ENCODE measurements at regions not wholly inside any gene's neighbourhood (a gene's known extent, or its start where the extent isn't known, plus 50 kb on each side); places are given as distances from the start of the nearest gene placed in this dataset.
"Not testable (repeated sequence)": the region's sequence is repeated elsewhere in the genome, so short reads cannot be mapped to it uniquely, and the experiment has no call there.

DNA sequence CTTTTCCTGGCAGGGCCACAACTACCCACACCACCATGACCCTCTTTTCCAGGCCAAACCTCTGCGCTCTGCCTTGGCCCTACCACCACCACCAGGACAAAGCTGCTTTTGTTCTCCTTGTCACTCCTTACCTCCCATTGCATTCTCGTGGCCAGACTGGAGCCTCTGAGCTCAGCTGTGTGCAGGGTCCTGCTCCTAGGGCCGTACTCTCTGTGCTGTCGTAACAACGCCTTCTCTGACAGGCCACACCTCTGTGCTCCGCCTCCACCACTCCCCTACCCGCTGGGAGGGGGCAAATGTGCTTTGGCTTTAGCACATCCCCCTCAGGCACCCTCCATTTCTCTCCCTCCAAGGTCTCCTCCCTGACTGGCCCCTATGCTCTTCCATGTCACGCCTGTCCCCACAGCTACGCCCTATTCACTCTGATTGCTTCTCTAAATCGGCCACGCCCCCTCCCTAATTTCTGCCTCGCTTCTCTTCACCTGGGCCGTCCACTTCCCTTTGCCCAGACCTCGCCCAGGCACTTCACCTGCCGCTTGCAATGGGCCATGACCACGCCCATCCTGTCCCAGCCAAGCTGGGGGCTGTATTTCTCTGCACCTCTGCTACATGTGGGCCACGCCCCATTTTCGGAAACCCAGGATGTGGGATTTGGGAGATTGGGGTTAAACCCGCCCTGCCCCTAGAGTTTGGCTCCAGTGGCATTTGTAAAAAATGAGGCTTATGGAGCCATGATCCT lies 472.3 kb downstream of the KLF12 start:
- no peak overlapping the region for H3K27ac ChIP-seq (ENCODE audit: low read depth, low read length)
- WGBS, 3 donors: 89 to 91% (median 90%) methylated on average over 19 of the region's 19 CpGs

DNA sequence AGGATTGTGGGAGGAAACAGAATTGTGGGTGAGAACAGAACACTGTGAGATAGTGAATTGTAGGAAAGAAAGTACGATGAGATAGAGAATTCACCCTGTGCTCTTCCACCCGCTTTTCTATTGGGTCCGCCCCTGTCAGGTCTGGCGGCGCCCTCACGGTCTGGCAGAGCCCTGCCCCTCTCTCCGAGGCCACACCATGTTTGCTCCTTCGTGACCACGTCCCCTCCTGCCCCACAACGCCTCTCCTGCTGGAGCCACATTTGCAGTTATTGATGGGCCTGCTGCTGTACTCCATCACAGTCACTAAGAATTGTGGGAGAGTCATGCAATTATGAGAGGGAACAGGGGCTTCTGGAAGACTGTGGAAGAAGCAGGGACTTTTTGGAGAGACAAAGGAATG lies 473.1 kb downstream of the KLF12 start:
- no peak overlapping the region for H3K27ac ChIP-seq (ENCODE audit: low read depth, low read length)
- 94 to 95% (median 94%) methylated on average over 10 of the region's 10 CpGs for WGBS, 3 donors

DNA sequence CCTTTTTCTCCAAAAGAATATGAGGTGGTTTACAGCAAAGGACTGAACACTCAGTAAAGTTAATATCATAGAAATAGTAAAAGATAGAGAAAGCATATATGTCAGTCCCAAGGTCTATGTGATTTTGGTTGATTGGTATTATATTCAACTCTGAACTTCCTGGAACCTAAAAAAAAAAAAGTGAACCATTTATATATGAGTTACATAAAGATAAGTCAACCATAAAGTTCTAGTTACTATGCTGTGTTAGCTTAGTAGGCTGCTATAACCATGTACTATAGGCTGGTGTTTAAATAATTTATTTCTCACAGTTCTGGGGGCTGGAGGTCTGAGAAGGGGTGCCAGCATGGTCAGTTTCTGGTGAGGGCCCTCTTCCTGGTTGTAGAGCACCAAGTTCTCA lies 475.6 kb downstream of the KLF12 start:
- no peak overlapping the region for H3K27ac ChIP-seq (ENCODE audit: low read depth, low read length)

DNA sequence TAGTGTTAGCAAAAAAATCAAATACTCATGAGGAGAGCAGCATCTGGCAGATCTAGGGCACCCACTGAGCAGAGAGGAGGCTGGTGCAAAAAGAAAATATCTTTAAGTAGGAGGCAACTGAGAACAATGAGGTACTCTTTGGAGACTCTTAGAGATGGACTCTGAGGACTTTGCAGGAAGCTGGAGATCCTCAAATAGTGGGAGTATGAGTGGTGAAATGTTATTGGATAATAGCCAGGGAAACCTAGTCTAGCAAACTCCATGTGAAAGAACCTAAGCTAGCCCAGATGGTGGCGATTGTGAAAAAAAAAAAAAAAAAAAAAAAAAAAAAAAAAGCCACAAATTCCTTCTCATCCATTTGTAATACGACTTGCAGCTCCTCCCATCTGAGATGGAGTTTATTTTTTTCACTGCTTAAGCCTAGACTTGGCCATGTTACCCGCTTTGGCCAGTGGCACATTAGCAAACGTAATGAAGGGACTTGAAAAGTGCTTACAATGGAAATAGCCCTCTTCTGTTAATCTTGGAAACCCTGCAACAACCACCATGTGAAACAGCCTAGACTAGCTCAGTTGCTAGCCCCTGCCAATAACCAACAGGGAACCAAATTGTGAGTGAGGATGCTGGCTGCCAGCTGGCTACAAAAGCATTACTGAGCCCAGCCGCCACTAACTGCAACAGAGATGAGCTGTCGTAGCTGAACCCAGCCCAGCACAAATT lies 476.2 kb downstream of the KLF12 start:
- no peak overlapping the region for H3K27ac ChIP-seq (ENCODE audit: low read depth, low read length)
- 28 to 61% (median 61%) methylated on average over 6 of the region's 6 CpGs for WGBS, 3 donors

DNA sequence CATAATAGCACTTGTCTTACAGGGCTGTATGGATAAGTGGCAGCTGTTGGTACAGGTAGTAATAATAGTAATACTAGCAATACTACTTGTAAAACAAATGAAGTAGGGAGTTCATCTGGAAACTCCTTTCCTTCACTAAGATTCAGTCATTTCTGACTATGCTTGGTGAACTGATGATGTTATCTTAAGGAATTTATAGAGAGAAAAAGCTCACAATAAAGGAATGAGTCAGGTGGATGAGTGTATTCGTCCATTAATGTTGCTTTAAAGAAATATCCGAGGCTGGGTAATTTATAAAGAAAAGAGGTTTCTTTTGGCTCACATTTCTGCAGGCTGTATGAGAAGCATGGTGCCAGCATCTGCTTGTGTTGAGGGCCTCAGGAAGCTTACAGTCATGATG lies 477.3 kb downstream of the KLF12 start:
- H3K27ac ChIP-seq (ENCODE audit: low read depth, low read length): no peak overlapping the region
- 83 to 95% (median 90%) methylated on average over 2 of the region's 2 CpGs for WGBS, 3 donors

DNA sequence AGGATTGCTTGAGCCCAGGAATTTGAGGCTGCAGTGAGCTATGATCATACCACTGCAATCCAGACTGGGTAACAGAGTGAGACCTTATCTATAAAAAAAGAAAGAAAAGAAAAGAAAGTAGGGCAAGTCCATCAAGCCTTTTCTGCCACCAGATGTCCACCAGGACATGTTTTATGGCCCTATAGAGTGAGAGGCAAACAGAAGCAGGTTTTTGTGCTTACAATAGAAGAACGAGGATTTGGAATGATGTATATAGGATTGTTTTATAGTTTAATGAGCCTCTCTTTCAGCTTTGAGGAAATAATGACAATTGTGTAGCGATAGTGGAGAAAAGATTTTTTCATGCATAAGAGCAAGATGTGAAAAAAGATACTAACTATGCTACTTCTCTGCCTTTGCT lies 480.5 kb downstream of the KLF12 start:
- 73 to 88% (median 87%) methylated on average over 2 of the region's 2 CpGs for WGBS, 3 donors
- H3K27ac ChIP-seq (ENCODE audit: low read depth, low read length): no peak overlapping the region

DNA sequence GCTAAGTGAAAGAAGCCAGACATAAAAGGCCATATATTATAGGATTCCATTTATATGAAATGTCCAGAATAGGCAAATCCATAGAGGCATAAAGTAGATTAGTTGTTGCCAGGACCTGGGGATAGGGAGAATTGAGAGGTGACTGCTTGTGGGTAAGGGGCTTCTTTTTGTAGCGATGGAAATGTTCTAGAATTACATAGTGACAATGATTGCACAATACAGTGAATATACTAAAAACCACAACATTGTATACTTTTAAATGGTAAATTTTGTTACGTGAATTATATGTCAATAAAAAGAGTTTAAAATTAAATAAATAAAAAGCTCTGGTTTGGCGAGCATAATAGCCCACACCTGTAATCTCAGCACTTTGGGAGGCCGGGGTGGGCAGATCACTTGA lies 486.8 kb downstream of the KLF12 start:
- no peak overlapping the region for H3K27ac ChIP-seq (ENCODE audit: low read depth, low read length)
- WGBS, 3 donors: 85 to 92% (median 90%) methylated on average over 4 of the region's 4 CpGs

DNA sequence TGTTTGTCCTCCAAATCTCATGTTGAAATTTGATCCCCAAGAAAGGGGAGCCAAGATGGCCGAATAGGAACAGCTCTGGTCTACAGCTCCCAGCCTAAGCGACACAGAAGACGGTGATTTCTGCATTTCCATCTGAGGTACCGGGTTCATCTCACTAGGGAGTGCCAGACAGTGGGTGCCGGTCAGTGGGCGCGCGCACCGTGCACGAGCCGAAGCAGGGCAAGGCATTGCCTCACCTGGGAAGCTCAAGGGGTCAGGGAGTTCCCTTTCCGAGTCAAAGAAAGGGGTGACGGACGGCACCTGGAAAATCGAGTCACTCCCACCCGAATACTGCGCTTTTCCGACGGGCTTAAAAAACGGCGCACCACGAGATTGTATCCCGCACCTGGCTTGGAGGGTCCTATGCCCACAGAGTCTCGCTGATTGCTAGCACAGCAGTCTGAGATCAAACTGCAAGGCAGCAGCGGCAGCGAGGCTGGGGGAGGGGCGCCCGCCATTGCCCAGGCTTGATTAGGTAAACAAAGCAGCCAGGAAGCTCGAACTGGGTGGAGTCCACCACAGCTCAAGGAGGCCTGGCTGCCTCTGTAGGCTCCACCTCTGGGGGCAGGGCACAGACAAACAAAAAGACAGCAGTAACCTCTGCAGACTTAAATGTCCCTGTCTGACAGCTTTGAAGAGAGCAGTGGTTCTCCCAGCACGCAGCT lies 493.6 kb downstream of the KLF12 start:
- WGBS, 3 donors: 86 to 93% (median 91%) methylated on average over 19 to 29 of the region's 30 CpGs

DNA sequence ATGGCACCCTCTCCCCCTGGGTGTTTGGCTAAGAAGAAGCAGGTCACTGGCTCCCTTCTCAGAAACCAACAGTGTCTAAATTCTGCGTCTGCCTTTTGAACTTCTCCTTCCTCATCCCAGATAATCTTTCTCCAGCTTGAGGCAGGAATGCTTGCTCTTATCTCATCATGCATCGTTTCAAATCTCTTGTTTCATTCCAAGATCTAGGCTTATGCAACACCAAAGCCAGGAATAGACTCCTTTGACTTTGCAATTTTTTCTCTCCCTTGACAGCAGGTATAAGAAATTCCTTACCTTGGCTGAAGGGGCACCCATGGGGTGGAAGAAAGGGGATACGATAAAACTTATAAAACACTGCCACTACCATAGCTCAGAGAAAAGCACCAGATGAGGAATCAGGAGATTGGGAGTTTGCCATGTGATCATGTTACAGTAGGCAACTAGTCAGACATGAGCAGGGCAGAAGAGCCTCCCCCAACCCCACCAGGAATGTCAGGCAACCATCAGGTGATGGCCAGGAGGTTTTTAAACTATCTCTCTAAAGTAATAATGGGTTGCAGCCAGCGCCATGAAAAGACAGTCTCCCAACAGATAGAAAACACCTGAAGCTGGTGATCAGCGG lies 498.9 kb downstream of the KLF12 start:
- WGBS, 3 donors: 83 to 91% (median 83%) methylated on average over 5 of the region's 5 CpGs
- no peak overlapping the region for H3K27ac ChIP-seq (ENCODE audit: low read depth, low read length)

More for the DNA sequence above, 493.6 kb downstream of the KLF12 start:
- H3K27ac ChIP-seq (ENCODE audit: low read depth, low read length): not testable (repeated sequence)

DNA sequence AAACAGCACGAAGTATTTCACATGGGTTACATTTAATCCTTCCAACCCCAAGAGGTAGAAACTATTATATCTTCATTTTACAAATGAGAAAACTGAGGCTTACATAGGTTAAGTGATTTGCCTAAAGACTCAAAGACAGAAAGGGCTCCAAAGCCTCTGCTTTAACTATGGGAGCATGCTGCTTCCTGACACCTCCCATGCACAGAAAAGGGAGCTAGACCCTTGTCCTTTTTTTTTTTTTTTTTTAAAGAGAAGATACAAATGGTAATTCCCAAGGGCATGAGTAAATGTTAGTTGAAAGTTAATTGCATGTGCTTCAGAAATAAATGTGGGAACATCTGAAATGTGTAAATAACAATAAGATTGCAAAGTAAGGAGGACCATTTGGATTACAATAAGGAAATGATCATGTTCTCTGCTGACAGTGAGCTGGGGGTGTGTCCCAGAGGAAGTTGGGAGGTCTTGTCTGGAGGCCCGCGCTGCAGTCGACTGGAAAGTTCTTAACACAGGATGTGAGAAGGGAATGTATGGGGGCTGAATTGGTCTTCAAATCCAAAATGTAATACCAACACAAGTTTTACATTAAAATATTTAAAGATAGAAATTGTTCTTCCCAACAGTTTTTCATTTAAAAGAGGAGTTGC lies 500.3 kb downstream of the KLF12 start:
- whole genome bisulfite sequencing, 3 donors: 49 to 64% (median 61%) methylated on average over 4 of the region's 4 CpGs
- no peak overlapping the region for H3K27ac ChIP-seq (ENCODE audit: low read depth, low read length)

DNA sequence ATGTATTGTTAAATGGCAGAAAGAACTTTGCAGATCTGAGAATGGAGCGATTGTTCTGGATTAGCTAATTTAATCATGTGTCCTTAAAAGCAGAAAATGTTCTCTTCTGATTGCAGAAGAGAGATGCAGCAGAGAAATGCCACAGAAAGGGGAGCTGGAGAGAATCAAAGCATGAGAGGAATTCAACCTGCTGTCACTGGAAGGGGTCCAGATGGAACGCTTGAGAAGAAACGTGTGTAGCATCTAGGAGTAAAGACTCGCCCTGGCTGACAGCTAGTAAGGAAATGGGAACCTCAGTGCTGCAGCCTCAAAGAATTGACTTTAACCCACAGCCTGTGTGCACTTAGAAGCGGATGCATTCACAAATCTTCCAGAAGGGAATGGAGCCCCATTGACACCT lies 502.8 kb downstream of the KLF12 start:
- H3K27ac ChIP-seq (ENCODE audit: low read depth, low read length): no peak overlapping the region
- WGBS, 3 donors: 71 to 76% (median 73%) methylated on average over 5 of the region's 5 CpGs

DNA sequence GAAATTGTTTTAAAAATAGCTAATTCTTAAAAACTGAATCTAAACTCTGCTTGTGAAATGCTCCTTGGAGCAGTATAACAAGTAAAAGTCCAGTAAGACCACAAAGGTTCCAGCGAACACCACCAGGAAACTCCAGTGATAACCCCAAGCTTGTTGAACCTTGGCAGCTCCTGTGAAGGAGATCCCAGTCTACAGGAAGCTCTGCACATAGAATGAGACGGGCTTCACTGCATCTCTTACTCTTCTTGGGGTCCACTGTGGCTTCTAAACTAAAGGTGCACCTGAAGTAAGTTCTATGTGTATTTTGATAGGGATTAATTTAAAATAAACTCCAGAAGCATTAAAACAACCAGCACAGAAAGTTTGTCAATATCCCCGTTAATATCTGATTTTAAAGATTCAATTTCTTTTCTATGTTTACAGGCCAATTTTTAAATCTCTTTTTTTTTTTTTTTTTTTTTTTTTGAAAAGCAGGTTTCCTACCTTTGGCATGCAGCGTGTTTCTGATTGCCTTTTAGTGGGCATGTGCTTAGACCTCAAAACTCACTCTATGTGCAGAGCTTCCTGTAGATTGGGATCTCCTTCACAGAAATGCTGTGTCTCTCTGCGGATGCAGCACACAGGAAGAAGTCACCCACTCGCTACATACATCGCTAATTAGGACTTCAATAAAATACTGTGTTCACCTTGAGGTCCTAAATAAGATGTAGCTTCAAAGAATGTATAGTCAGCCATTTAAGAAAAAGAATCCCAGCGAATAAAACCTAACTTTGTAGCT lies 508.5 kb downstream of the KLF12 start:
- WGBS, 3 donors: 68 to 85% (median 72%) methylated on average over 8 of the region's 8 CpGs
- no peak overlapping the region for H3K27ac ChIP-seq (ENCODE audit: low read depth, low read length)

DNA sequence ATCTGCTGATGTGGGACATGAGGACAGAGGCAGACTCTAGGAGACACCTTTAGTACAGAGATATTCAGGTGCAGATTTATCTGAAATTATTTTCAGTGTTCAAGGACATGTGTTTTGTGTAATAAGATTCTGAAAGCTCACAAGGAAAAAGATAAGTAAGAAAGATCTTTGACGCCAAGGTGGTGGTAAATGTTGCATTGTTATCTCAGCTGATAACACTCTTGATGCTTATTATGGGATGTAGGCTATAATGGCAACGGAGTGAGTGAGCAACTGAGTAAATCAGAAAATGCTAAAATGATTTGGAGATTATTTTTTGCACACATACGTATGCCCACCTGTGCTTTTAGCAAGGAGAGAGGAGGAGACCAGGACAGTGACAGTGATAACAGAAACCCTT lies 510.9 kb downstream of the KLF12 start:
- 40 to 86% (median 81%) methylated on average over 3 of the region's 3 CpGs for WGBS, 3 donors
- H3K27ac ChIP-seq (ENCODE audit: low read depth, low read length): no peak overlapping the region

DNA sequence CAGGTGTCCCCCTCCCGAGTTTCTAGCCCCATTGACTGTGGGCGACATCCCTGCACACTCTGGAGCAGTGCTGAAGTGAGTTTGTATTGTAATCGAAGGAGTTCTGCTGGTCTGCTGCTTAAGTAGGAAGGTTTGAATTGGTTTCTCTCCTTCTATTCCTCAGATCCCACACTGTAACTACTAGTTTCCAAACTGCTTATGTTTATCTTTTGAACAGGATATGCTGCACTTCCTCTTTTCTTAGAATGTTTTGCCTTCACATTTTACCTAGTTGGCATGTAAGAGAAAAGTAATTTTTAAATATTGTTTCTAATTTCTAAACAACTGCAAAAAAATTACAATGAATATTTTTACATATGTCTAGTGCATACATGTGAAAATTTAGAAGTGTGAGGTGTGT lies 511.8 kb downstream of the KLF12 start:
- H3K27ac ChIP-seq (ENCODE audit: low read depth, low read length): no peak overlapping the region
- 35 to 71% (median 36%) methylated on average over 3 of the region's 3 CpGs for WGBS, 3 donors

DNA sequence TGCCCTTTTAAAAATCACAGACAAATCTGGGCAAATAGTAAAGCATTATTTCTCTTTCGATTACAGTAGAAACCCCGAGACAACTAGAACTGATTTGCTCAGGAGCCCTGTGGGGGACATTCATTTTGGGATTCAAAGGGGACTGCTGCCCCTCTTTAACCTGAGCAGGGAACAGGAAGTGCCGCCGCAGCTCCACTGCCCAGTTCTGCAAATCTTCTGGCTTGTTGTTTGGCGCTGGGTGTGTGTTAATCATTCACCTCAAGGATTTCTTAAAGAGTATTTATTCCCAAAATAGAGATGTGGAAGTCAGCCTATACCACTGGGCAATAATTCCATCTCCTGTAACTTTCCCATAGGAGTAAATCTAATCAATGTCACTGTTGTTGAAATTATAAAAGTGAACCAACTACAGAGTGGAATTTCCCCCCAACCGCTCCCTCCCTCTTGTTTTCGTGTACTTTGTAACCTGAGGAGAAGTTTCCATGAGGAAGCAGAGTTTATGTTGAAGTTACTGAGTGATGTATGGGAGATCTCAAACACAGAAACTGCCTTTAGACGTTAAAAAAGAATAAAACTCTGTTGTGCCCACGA lies 515.8 kb downstream of the KLF12 start:
- 18 to 49% (median 44%) methylated on average over 9 of the region's 9 CpGs for WGBS, 3 donors
- no peak overlapping the region for H3K27ac ChIP-seq (ENCODE audit: low read depth, low read length)

DNA sequence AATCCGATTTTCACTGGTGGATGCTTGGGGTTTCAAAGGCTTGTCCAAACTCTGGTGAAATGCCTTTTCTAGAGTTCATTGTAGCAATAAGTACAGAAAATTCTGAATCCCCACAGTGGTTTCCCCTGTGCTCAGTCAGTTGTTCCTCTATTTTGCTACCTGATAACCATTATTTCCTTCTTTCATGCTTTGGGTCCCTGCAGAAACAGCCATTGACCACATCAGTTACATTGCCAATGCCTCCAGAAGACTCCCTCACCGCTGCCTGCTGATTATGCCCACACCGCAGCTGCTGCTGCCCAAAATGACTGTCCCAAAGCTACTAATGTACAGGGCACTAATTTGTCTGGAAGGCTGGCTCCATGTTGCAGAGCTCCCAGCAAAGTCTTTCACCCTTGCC lies 517.3 kb downstream of the KLF12 start:
- no peak overlapping the region for H3K27ac ChIP-seq (ENCODE audit: low read depth, low read length)
- WGBS, 3 donors: 70 to 92% (median 72%) methylated on average over 3 of the region's 3 CpGs

DNA sequence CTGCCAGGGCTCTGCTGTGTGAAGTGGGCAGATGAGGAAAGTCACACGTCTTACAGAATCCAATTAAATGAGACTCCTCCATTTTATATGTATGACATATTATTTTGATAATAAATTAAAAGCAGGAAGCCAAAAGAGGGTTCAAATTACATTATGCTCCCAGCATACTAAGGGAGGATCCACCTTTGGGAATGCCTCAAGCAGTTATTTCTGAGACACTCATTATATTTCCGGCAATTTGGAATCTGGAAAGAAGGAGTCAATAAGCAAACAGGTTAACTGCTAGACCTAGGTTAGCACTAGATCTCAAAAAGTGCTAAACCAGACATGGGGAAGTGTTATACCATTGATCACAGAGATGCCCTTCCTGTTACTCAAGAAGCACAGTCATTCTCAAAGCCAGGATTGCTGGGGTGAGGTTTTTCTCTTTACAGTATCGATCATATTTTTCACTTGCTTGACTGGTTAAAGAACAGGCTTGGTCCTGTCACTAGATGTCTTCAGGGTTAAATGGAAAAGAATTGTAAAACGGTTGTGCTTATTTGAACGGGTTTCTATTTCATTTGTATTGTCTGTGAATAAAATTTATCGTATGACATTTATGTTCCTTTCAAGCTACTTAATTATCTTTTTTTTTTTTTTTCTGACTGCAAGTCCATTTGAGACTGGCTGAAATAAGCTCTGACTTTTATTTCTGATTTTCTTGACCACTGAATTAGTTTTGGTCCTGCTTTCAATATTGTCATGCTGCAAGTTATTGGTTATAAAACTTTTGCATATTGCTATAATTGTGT lies 523.2 kb downstream of the KLF12 start:
- WGBS, 3 donors: 59 to 67% (median 65%) methylated on average over 6 of the region's 6 CpGs
- no peak overlapping the region for H3K27ac ChIP-seq (ENCODE audit: low read depth, low read length)

Data from adipose tissue (tissue), 3 donors.